NOMO-1 (cell line): ENCODE measurements at regions not wholly inside any gene's neighbourhood (a gene's known extent, or its start where the extent isn't known, plus 50 kb on each side); places are given as distances from the start of the nearest gene placed in this dataset.

Source experiments
- DNase-seq, 2 experiments: peaks; one replicate each; lab custom pipeline; 2025; ENCODE audit not compliant: unreplicated experiment in 2 of 2; lab: John Stamatoyannopoulos, UW

DNA sequence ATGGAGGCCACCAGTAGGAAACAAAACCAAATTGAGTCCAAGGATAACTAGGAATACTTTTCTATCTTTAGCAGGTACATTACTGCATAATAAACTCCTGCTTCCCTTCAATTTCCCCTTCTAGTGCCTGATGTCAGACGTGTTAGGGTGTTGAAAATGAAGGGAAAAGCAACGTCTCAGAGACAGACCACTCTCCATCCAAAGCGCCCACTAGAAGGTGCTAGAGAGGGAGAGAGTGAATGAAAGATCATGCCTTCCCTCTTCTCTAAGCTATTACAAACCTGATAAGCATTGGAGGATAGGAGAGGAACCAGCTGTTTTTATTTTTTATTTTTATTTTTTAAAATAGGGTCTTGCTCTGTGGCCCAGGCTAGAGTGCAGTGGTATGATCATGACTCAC, 64.1 kb downstream of the ZNF641 start:
- DNase-seq = peak in 1 of 2 experiments; percentile 19

DNA sequence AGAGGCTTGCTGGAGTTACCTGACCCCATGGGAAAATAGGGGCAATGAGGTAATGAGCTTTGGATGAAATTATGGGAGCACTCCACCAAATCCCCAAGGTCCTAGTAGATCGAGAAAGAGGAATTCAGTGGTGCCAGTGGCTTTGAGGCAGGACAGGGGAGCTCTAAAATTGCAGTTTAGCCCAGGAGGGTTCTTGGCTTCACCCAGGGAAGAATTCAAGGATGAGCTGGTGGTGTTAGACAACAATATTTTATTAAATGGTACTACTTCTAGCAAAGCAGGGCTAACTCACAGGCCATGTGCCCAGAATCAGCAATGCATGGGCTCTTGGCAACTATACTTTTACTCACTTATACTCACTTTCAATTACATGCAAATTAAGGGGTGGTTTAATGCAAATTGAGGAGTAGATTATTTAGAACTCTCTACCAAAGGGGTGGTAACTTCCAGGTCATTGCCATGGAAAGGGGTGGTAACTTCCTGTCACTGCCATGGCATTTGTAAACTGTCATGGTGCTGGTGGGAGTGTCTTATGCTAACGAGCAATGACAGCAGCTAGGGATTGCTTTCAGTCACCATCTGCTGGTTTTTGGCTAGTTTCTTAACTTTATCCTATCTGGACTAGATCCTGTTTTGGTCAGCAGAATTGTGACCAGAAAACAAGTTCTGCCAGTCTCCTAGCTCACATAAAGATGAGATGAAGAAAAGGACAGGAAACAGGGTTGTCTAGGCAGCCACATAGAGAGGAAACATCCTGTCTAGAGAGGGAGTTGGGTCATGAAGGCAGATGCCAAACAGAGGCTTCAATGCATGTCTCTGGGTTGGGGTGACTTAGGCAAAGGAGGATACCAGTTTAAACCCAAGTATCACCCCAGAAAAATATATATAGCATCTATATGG, 64.7 kb downstream of the ZNF641 start:
- no peak for DNase-seq

DNA sequence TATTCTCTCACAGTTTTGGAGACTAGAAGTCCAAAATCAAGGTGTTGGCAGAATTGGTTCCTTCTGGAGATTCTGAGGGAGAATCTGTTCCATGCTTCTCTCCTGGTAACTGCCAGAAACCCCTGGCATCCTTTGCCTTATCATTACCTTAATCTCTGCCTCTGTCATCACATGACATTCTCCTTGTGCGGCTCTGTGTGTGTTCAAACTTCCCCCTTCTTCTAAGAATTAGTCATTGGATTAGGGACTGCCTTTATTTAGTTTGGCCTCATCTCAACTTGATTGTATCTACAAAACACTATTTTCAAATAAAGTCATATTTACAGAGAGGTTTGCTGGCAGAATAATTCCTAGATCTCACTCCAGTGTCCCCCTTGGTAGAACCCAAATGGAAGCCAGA, 68.9 kb downstream of the ZNF641 start:
- no peak for DNase-seq

DNA sequence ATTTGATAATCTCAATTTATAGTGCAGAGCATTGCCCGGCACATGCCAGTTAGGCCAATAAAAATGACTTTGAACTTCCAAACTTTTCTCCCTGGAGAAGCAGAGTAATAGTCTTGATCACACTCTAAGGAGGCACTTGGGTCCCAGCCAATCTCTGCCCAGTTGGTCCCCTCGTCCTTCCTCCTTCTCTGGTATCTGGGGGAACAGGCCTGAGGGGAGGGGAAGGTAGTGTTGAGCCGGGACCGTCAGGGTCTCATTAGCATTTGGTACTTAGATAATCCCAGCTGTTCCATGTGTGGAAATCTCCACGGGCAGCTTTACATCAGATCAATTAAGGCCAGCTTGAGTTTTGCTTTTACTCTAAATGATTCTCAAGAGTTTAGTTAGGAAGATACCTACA, 70.1 kb downstream of the ZNF641 start:
- no peak for DNase-seq

DNA sequence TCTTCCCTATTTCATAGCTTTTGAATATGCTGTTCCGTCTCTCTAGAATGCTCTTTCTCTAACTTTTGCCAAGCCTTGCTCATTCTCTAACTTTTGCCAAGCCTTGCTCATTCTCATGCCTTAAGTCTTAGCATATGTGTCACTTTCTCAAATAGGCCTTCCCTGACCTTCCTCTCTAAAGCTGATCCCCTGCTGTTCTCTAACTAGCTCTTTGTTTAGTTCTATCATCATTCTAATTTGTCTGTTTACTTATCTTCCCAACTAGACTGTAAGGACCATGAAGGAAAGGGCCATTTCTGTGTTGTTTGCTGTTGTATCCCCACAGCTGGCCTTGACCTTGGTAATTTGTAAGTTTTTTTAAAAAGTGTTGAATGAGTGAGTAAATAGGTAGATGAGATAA, 71.1 kb downstream of the ZNF641 start:
- no peak for DNase-seq

GRCh38 chr12:48279101-48279500, 71.6 kb downstream of the ZNF641 start:
- DNase-seq = peak; percentile 62 to 87

- no peak for DNase-seq
Measured at GRCh38 chr12:48276621-48277020, 73.5 kb upstream of the OR10AD1 start.

- no peak for DNase-seq
Measured at GRCh38 chr12:48266826-48267225, 63.7 kb upstream of the OR10AD1 start.

- DNase-seq = no peak
Measured at GRCh38 chr12:48265777-48266176, 62.7 kb upstream of the OR10AD1 start.

- peak in 1 of 2 experiments; percentile 25 for DNase-seq
Measured at GRCh38 chr12:48263617-48264016, 60.5 kb upstream of the OR10AD1 start.

DNA sequence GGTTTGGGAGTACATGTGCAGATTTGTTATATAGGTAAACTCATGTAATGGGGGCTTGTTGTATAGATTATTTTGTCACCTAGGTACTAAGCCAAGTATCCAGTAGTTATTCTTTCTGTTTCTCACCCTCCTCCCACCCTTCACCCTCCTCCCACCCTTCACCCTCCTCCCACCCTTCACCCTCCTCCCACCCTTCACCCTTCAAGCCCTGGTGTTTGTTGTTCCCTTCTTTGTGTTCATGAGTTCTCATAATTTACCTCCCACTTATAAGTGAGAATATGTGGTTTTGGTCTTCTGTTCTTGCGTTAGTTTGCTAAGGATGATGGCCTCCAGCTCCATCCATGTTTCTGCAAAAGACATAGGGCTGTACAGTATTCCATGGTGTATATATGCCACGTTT, 58.7 kb upstream of the OR10AD1 start:
- no peak for DNase-seq
